ENCODE measurements at regions not wholly inside any gene's neighbourhood (a gene's known extent, or its start where the extent isn't known, plus 50 kb on each side); places are given as distances from the start of the nearest gene placed in this dataset.

- TF ChIP-seq CTCF (IDR thresholded peaks at IDR 0.05) (no peak), POLR2A (IDR thresholded peaks at IDR 0.05) (no peak)
These were observed 195.2 kb downstream of the NRP2 start for GRCh38 chr2:205877496-205877895.
